Activated CD4-positive, CD25-positive, alpha-beta regulatory T cell treated with anti-CD3 and anti-CD28 coated beads, Interleukin-2, amount 50 U/mL, for 16 hours (primary cell): ENCODE measurements at regions not wholly inside any gene's neighbourhood (a gene's known extent, or its start where the extent isn't known, plus 50 kb on each side); places are given as distances from the start of the nearest gene placed in this dataset.
"Not testable (repeated sequence)": the region's sequence is repeated elsewhere in the genome, so short reads cannot be mapped to it uniquely, and the experiment has no call there.

ENCODE experiments used
- DNase-seq: peaks from one replicate; pipeline ENCODE4 v3.0.0-alpha.2; 2020; ENCODE audit warnings: low read depth, low spot score

DNA sequence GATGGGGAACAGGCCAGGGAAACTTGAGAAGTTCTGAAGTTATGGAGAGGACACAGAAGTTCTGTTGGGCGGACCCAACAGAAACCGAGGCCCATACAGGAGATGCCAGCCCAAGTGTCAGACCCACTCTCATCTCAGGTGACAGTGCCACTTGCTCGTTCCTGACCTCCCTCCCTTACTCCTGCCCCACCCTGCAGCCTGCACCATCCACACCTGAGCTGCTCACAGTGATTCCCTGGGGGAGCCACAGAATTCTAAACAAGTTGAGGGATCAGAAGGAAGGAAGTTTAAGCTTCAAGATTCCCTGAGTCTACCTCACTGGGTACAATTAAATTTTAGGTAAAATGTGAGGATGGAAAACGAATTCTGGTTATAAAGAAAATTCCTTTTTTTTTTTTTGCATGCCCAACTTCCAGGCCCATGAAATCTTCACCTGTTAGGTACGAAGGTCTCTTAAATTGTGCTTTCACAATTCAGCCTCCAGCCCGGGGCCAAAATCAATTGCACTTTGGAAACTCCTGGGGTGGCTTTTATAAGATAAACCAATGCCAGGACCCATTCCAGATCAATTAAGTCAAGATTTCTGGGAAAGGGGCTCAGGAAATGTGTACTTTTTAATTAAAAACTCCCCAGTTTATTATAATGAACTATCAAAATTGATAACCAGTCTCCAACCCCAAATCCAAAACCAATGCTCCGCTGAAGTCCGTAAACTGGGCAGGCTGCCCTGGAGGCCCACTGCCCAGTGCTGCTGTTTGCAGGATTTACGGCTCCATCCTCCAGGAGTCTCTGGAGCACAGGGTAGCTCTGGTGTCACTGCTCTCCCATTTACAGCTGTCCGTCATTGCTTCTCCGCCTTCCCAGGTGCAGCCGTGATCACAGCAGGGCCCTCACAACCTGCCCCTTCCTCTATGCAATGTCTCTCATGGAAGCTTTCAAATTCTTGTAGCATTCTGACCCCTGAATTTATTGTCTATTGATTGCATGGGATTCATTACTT is 643.5 kb downstream of the UQCRFS1 start:
- no peak for DNase-seq

DNA sequence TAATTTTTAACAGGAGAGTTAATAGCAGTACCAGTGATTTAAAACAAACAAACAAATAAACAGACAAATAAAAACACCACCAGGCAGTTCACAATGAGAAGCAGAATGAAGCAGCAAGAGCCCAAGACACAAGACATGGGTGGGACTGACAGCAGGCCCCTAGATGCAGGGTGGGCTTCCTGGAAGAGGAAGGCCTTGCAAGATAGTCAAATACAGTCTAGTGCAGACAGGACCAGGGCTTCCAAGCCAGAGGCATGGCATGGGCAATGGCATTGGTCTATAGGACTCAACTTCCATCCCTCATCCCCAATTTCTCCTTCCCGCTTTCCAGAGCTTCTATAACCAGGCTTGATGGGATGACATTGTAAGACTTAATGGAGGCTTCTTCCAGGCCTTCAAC is 645.1 kb downstream of the UQCRFS1 start:
- no peak for DNase-seq

DNA sequence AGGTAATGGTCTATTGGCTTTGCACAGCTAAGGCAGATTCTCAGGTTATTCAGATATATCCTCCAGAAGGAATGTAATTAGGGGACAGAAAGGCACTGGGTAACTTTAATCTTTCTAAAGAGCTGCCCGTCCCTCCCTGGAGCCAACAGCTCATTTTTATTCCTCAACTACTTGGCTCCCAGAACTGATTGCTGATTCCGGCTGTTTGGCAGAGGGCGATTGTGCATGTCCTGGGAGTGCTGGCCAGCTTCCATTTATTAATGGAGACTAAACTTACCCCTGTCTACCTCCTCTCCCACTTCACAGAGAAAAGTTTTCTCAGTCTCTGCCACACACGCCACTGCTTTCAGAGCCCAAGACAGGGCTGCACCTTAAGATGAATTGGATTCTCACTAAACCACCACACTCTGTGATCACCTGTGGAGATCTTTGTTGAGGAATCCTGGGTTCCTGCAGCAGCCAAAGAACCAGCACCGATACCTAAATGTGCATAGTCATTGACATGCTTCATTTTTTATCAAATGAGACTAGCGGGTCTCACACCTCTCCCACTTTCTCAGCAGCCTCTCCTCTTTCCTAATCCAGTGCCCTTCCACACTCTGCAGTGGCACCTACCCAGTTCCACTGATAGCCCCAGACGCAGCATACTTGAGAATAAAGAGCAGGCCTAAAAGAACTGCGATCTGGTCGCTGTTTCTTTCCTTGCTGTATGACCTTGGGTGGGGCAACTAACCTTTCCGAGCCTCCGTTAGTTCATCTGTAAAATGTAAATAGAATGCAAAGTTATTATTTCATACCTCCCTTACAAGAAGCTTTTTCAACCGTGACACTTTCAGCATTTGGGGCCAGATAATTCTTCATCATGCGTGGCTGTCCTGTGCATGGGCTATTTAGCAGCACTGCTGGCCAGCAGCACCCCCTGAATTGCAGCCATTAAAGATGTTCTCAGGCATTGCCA is 648.7 kb downstream of the UQCRFS1 start:
- no peak for DNase-seq

DNA sequence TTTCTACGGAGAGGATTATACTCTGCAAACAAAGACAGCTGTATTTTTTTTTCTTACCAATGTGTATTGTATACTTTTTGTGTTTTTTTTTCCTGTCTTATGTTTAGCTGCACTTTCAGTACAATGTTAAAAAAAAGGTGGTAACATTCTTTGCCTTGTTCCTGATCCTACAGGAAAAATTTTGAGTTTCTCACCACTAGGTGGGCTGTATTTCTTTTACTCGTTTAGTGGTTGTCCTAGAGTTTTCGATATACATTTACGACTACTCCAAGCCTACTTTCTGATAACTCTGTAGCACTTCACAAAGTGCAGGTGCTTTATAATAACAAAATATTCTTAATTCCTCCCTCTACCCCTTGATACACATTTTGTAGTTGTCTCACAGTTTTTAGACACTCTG is 652.2 kb downstream of the UQCRFS1 start:
- no peak for DNase-seq

DNA sequence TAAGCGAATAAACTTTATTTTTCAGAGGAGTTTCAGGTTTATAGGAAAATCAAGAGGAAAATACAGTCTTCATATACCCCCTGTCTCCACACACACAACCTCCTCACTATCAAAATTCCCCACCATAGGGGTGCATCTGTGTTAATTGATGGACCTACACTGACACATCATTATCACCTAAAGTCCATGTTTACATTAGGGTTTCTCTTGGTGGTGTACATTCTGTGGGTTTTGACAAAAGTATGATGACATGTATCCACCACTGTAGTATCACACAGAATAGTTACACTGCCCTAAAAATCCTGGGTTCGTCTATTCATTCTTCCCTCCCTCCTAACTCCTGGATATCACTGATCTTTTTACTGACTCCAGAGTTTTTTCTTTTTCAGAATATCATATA is 654.2 kb downstream of the UQCRFS1 start:
- DNase-seq: no peak

DNA sequence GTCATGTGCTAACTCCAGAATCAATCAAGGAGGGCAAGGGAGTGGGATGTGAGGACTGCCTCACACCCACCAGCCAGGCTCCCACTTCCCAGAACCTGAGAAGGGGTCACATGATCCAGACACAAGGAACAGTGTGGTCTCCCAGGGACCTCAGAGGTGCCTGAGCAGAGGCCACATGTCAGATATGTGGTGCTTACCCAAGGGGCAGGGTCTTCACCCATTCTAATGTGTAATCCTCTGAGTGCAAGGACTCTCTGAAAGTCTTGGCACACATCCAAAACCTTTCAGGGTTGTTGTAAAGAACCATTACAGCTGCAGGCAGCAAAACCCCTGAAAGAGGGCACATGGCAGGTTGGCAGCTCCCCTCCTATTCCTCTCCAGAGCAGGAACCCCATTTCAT is 656.6 kb downstream of the UQCRFS1 start:
- DNase-seq: no peak

DNA sequence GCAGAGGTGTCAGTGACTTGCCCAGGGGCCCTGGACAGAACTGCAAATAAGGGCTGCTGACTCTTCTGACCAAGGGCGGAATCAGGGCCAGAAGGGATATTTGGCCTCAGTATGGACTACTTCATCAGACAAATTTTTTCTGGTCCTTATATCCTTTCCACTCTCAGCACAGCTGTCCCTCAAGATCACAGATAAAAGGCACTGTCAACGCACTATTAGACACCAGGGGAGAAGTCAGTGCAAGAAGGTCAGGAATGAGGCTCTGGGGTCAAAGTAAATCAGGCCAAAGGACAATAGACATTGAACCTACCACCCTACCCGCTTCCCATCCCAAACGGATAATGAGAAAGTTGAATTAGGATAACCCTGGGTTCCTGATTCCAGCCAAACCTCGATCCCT is 657.6 kb downstream of the UQCRFS1 start:
- no peak for DNase-seq

DNA sequence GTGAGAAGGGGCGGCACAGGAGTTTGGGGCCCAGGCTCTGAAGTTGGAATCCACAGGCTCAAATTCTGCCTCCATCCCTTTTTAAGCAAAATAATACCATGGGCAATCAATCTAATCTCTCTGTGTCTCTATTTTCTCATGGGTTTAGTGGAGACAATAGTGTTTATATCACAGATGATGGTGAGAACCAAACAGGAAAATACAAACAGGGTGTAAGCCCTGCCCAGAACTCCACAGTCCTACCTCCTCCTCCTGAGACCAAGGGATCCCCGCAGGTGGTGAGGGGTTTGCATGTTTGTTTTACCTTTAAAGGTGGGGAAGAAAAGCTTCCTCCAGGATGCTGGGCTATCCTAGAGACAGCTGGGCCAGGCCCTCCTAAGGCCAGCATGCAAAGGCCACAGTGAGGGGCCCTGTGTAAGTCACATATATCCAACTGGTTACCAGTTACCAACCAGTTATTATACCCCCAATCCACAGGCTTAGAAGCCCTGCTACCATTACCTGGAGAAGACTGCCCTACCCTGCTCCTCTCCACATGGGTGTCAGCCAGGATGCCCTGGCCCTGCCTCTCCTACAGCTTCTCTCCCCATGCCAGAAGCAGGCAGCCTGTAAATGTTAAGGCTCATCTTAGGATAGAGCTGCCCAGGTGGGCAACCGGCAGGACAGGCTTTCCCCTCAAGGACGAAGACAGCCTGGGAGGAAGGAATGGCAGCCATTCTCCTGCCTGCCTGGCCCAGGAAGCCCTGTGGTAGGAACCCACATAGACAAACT is 658.4 kb downstream of the UQCRFS1 start:
- DNase-seq: no peak

DNA sequence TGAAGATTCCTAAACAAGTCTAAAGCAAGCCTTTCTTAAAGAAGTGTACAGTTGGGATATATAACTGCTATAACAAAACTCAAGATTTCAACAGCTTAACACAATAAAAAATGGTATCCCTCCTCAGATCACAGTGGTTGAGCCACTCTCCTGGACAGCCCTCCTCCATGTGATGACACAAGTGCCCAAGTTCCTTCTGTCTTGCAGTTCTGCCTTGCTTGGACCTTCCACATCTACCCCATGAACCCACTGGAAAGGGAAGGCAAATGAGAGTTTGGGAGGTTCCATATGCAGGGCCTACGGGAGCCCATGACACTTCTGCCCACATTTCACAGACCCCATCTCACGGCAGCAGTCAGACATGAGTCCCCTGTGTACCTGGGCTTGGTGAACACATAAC is 659.2 kb downstream of the UQCRFS1 start:
- no peak for DNase-seq

DNA sequence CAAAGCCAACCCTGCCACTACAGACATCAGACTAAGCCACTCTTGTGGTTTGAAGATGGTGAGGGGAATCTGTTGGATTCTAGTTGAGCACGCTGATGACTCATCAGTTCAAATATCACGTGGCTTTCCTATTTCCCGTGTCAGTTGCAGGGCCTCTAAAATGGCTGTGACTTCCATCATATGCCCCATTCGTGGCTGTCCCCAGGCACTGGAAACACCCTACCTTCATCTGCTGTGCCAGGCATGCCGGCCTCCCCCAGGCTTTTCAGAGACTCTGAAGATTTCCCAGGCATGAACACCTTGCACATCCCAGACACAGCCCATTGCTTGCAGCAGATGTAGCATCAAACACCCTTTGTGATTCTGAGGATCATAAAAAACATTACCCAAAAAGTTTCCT is 659.9 kb downstream of the UQCRFS1 start:
- no peak for DNase-seq

DNA sequence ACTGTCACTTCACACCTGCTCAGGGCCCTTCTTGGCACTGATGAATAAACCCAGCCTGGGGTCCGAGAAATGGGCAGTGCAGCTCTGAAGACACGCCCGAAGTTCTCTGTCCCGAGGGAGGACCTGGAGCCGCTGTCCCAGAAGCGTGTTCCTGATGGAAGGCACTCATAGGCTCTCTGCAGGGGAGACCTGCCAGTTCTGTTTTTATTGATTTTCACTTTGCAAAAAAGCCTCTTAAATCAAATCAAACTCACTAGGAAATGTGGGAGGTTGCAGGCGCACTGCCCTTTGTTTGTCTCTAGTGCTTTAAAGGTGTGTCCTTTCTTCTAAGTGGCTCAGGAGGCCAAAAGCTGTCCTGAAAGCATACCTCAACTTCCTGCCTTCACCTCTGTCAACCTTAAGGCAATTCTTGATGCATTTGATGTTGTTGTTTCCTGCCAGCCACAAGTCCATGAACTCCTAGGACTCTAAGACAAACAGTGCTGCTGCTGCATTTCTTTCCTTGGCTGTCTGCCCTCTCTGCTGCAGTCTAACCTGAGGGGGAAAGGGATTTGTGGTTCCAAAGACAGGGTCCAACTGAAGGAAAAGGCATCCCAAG is 663.2 kb downstream of the UQCRFS1 start:
- no peak for DNase-seq

DNA sequence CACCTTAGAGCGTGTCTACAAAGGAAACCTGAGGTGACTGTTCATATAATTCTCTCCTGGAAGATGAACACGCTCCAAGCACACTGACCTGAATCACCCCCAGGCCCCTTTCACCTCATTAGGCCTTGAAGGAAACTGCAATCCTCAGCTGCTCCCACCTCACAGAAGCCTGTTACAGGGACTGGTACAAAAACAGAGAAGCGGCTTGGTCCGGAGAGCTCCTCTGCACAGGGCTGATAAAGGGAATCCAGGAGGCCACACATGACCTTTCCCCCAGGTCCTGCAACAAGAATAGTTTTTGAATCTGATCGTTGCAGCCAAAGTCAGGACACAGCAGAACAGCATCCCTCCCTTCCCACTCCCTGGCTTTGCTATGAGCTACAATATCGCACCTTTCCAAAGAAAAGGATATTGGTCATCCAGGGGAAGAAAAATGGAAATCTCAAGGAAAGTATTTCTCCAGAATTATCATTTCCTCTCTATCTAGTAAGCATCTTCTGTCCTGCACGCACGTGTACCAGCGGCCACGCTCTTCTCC is 666.7 kb downstream of the UQCRFS1 start:
- no peak for DNase-seq

DNA sequence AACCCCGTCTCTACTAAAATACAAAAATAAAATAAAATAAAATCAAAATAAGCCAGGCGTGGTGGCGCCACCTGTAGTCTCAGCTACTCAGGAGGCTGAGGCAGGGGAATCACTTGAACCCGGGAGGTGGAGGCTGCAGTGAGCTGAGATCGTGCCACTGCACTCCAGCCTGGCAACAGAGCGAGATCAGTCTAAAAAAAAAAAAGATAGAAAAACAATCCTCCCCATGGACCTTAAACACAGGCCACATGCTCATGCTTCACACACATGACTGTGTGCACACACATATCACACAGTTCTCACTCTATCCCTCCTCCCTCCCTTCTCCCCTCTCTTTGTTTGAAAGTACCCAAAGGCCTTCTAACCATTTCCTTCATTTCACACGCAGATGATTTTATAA is 667.6 kb downstream of the UQCRFS1 start:
- not testable (repeated sequence) for DNase-seq

DNA sequence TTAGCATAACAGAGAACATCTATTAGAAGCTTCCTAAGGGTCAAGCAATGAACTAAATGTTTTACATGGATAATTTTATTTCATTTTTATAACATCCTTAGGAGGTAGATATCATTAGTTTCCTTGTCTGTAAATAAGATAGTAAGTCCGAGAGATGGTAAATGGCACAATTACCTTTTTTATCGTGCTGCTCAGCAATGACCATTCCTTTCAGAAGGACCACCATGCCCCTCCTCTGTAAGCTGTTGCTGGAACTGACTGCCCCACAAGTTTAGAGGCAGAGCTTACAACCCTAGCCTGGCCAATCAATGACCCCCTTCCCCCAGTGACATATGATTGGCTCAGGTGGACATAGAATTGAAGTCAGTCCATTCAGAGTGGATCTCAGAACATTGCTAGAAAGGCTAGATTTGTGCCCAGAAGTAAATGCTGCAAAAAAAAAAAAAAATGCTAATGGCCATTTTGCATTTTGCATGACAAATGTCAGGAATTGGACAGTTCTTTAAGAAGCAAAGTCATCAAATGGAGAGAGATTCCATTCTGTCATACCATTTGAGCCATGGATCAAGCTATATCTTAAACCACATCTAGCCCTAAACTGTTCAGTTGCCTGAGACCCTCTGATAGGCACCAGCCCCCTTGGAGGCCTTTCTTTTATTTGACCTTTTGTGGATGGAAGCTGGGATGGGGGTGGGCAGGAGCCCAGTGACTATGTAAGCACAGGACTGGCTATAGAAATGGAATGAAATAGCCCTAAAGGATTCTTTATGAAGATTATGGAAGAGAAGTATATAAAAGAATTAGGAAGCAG is 668.3 kb downstream of the UQCRFS1 start:
- DNase-seq: no peak

DNA sequence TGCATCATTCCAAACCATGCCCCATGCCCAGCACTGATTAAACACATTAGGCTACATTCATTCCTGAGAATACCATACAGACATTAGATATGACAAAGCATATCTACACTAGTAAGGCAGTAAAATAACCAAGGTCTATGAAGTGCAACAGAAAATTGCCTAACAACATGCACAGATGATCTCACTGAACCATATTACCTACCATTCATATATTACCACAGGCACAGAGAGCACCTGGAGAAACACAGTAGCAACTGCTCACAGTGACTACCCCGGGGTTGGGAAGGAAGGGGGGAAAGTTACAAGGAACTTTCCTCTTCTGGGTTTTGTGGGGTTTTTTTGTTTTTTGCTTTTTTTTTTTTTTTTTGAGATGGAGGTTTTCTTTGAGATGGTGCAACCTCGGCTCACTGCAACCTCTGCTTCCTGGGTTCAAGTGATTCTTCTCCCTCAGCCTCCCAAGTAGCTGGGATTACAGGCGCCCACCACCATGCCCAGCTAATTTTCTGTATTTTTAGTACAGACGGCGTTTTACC is 669.6 kb downstream of the UQCRFS1 start:
- DNase-seq: no peak

DNA sequence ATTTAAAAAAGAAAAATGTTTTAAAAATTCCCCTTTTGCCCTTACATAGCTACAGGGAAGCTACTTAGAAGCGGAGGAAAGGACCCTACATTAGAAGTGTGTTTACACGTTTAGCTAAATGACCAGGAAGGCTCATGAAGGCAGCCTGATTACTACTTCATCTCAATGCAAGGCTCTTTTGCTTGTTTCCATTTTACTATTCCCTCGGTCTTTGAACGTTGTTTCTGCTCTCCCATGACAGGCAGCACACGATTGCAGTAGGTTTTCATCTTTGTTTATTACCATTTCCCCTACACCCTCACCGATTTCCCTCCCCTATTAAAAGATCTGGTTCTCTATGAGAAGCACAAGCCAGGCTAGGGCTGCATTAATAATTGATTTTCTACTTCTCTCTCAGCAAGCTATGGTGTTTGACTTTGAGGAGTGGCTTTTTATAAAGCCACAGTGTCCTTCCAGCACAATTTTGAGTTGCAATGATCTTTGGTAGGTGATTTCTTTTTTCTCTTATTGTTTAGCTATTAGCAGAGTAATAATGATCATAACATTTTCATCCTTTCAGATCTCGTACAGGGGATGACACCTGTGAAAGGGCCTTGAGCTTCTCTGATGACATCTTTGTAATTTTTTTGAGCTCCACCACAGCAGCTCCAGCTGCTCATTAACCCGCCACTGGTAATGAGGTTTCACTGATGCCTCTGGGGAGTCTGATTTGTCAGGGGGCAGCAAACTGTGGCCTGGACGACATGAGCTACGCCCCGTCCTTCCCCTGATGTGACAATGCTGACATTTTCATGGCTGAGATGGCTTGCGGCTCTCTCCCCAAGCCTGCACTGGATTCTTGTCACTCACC is 670.3 kb downstream of the UQCRFS1 start:
- DNase-seq: no peak

DNA sequence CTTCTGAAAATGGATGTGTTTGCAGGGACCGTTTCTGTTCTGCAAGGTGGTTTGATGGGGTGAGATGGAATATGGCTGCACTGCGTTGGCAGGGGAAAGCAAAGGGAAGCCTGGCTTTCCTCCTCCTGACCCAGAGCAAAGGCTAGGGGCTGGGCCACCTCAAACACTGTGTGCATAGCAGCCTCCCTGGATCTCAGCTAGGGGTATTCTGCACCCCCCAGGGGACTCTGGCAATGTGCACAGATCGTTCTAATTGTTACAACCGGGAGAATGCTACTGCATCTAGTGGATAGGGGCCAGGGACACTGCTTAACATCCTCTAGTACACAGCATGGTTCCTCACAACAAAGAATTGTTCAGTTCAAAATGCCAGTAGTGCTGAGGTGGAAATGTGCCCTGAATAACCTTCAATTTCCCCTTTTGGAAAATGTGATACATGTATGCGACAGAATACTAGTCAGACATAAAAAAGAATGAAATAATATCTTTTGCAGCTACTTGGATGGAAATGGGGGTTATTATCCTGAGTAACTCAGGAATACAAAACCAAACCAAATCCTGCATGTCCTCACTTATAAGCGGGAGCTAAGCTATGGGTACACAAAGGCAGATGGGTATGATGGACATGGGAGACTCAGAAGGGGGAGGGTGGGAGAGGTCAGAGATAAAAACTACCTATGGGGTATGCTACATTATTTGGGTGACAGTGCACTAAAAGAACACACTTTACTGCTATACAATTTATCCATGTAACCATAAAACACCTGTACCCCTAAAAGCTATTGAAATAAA is 671.2 kb downstream of the UQCRFS1 start:
- no peak for DNase-seq

DNA sequence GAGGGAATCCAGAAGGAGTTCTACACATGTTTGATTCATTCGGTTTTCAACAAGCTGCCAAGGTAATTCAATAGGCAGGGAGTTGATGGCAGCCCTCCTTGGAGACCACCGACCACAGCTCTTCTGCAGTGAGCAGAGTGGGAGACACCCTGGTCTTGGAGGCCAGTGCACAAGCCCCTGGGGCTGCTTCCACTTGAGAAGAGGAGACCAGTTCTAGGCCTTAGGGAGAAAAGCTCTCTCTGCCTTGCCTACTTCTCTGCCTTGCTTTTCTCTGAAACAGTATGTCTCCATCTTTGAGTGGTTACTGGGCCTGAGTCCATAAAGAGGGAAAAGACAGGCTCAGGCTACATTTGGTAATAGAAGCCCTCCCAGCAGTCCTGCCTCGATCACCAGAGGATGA is 671.9 kb downstream of the UQCRFS1 start:
- no peak for DNase-seq
